ENCODE measurements at regions not wholly inside any gene's neighbourhood (a gene's known extent, or its start where the extent isn't known, plus 50 kb on each side); places are given as distances from the start of the nearest gene placed in this dataset.
"Not testable (repeated sequence)": the region's sequence is repeated elsewhere in the genome, so short reads cannot be mapped to it uniquely, and the experiment has no call there.

GRCh38 chr10:62491597-62491996 lies 117.4 kb downstream of the ZNF365 start:
- DNase-seq (ENCODE audit: extremely low spot score) = no peak
- no peak for TF ChIP-seq BHLHE40 (IDR thresholded peaks at IDR 0.05; ENCODE audit: borderline replicate concordance)
- TF ChIP-seq FOXK2 (IDR thresholded peaks at IDR 0.05) = no peak
- no peak for TF ChIP-seq SUZ12 (IDR thresholded peaks at IDR 0.05)
- no peak for TF ChIP-seq NFRKB (IDR thresholded peaks at IDR 0.05)
- no peak for TF ChIP-seq PKNOX1 (IDR thresholded peaks at IDR 0.05)
- no peak for TF ChIP-seq LEF1 (IDR thresholded peaks at IDR 0.05; ENCODE audit: borderline replicate concordance)
- TF ChIP-seq FOXA1 (IDR thresholded peaks at IDR 0.05) = no peak
- TF ChIP-seq ZNF384 (IDR thresholded peaks at IDR 0.05) = no peak
- no peak for TF ChIP-seq FOXM1 (IDR thresholded peaks at IDR 0.05; ENCODE audit: borderline replicate concordance)
- no peak for TF ChIP-seq SP1 (IDR thresholded peaks at IDR 0.05)
- TF ChIP-seq L3MBTL2 (conservative IDR thresholded peaks at IDR 0.05) = no peak
- no peak for TF ChIP-seq HDGF (IDR thresholded peaks at IDR 0.05; ENCODE audit: borderline replicate concordance)
- no peak for TF ChIP-seq TARDBP (IDR thresholded peaks at IDR 0.05)
- no peak for TF ChIP-seq ARNT (IDR thresholded peaks at IDR 0.05)
- no peak for TF ChIP-seq ELF4 (IDR thresholded peaks at IDR 0.05)
- POLR2A ChIA-PET = no interaction called here
- CTCF ChIA-PET = interaction anchor here (0.6 to 1.0 kb wide), 2 partner anchors 9 to 81 kb away, joined by 3 to 5 read pairs; no protein-coding TSS in a partner anchor

DNA sequence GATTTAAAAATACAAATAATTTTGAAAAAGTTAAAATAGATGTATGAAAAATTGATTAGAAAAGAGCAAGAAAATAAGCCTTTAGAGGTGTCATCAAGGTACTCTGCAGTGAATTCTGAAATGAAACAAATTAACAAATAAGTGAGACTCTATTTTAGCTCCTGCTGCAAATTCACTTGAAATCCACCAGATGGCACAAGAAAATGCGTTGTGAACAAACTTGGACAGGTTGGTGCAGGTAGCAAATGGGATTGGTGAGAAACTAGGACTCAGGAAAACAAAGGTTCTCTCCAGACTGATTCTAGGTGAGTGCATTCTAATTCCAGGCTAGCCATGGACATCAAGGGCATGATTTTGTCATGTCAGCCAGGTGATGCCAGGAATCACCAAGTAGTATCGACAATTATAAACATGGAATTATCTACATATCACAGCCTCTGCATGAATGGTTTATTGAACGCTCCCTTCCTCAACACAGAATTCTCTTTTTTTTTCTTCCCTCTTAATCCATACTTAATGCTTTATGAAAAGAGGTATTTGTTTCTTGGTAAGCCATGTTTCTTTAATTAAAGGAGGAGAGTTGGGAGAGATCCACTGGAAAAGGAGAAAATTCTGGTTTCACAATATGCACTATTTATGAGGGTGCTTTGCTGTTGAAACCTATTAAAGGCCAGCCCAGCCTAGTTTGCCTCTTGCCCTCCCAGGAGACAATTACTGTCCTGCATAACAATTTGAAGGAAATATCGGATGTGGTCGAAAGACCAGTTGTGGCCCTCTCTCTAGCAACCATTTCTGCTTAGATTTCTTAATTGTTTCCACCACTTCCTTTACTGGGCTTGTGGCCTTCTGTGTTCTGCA lies 118.1 kb downstream of the ZNF365 start:
- CTCF ChIA-PET = interaction anchor here (0.6 to 1.0 kb wide), 2 partner anchors 10 to 80 kb away, joined by 3 to 5 read pairs; no protein-coding TSS in a partner anchor
- POLR2A ChIA-PET = no interaction called here
- TF ChIP-seq HDGF (IDR thresholded peaks at IDR 0.05; ENCODE audit: borderline replicate concordance) (no peak), FOXA1 (IDR thresholded peaks at IDR 0.05) (no peak), FOXK2 (IDR thresholded peaks at IDR 0.05) (no peak), L3MBTL2 (conservative IDR thresholded peaks at IDR 0.05) (no peak)
- DNase-seq (ENCODE audit: extremely low spot score) = peak; percentile 10

DNA sequence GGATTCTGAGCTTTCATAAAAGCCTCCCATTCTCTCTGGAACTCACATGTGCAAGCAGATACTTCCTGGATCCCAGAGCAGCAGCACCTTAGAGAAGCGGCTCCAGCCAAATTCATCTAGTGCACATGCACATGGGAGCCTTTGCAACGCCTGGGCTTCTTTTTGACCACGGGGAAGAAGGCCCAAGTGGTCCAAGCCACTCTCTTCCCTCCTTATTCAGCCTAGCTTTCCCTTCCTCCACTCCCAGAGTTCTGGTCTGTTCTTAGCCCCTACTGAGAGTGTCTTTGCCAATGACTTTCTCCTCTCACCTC lies 118.7 kb downstream of the ZNF365 start:
- TF ChIP-seq ZNF384 (IDR thresholded peaks at IDR 0.05) (no peak), NFRKB (IDR thresholded peaks at IDR 0.05) (no peak), FOXA1 (IDR thresholded peaks at IDR 0.05) (no peak), TARDBP (IDR thresholded peaks at IDR 0.05) (no peak), SP1 (IDR thresholded peaks at IDR 0.05) (no peak), FOXK2 (IDR thresholded peaks at IDR 0.05) (no peak), HDGF (IDR thresholded peaks at IDR 0.05; ENCODE audit: borderline replicate concordance) (no peak), FOXM1 (IDR thresholded peaks at IDR 0.05; ENCODE audit: borderline replicate concordance) (no peak), LEF1 (IDR thresholded peaks at IDR 0.05; ENCODE audit: borderline replicate concordance) (no peak), CTBP1 (IDR thresholded peaks at IDR 0.05; ENCODE audit: borderline replicate concordance) (no peak), L3MBTL2 (conservative IDR thresholded peaks at IDR 0.05) (no peak), PKNOX1 (IDR thresholded peaks at IDR 0.05) (no peak), ARNT (IDR thresholded peaks at IDR 0.05) (no peak), SUZ12 (IDR thresholded peaks at IDR 0.05) (no peak), BHLHE40 (IDR thresholded peaks at IDR 0.05; ENCODE audit: borderline replicate concordance) (no peak), ELF4 (IDR thresholded peaks at IDR 0.05) (no peak)
- CTCF ChIA-PET = no interaction called here
- DNase-seq (ENCODE audit: extremely low spot score) = no peak

GRCh38 chr10:62496925-62497324 lies 122.8 kb downstream of the ZNF365 start:
- no peak for DNase-seq (ENCODE audit: extremely low spot score)
- TF ChIP-seq CTBP1 (IDR thresholded peaks at IDR 0.05; ENCODE audit: borderline replicate concordance) = no peak
- TF ChIP-seq BHLHE40 (IDR thresholded peaks at IDR 0.05; ENCODE audit: borderline replicate concordance) = no peak
- no peak for TF ChIP-seq SP1 (IDR thresholded peaks at IDR 0.05)
- no peak for TF ChIP-seq L3MBTL2 (conservative IDR thresholded peaks at IDR 0.05)
- TF ChIP-seq FOXK2 (IDR thresholded peaks at IDR 0.05) = no peak
- no peak for TF ChIP-seq LEF1 (IDR thresholded peaks at IDR 0.05; ENCODE audit: borderline replicate concordance)
- TF ChIP-seq FOXA1 (IDR thresholded peaks at IDR 0.05) = no peak
- TF ChIP-seq FOXM1 (IDR thresholded peaks at IDR 0.05; ENCODE audit: borderline replicate concordance) = no peak
- ChIA-PET CTCF (no interaction called here), POLR2A (no interaction called here)

More for the DNA sequence above, 118.7 kb downstream of the ZNF365 start:
- POLR2A ChIA-PET = no interaction called here

DNA sequence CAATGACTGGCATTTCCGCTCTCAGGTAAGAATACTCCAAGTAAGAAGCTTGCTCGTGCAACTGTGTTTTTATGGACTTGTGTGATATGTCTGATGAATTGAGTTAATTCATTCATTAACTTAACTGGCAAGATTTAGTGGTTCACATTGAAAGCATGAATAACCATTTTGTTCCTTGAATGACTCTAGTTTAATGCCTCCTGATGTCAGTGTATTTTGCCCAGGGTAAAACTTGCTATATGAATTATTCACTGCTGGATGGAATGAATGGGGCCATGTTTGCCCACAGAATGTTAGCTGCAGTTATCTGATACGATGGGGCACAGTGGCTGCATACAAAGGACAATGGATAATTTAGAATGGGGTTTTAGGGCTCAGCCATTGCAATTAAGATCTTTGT lies 124.1 kb downstream of the ZNF365 start:
- CTCF ChIA-PET = no interaction called here
- DNase-seq (ENCODE audit: extremely low spot score) = no peak
- POLR2A ChIA-PET = no interaction called here
- no peak for TF ChIP-seq FOXA1 (IDR thresholded peaks at IDR 0.05)
- TF ChIP-seq FOXM1 (IDR thresholded peaks at IDR 0.05; ENCODE audit: borderline replicate concordance) = no peak
- no peak for TF ChIP-seq NFRKB (IDR thresholded peaks at IDR 0.05)
- no peak for TF ChIP-seq FOXK2 (IDR thresholded peaks at IDR 0.05)

DNA sequence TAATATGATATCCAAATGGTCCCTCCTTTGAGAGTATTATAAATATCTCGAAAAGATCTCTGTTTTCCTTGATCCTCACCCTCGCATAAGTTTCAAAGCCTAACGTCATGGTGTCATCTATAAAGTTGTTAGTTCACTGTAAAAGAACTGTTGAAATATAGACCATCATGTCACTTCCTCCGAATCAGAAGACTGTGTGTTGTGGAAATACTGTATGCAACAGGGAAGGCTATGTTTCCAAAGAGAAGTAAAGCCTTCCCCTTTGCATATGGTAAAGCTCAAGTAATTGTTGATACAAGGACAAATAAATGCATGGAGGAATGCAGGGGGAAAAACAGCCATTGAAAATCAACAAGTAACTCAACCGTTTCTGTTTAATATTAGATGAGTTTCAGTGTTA lies 125.9 kb downstream of the ZNF365 start:
- CTCF ChIA-PET; DNase-seq (ENCODE audit: extremely low spot score); POLR2A ChIA-PET: not testable (repeated sequence)

GRCh38 chr10:62501547-62501946 lies 127.4 kb downstream of the ZNF365 start:
- TF ChIP-seq PKNOX1 (IDR thresholded peaks at IDR 0.05) (0 out of 2 replicates have a peak, but pooled peaks have one; percentile 10), LEF1 (IDR thresholded peaks at IDR 0.05; ENCODE audit: borderline replicate concordance) (no peak)
- POLR2A ChIA-PET = no interaction called here
- no peak for DNase-seq (ENCODE audit: extremely low spot score)
- CTCF ChIA-PET = no interaction called here
